H9 (cell line): ENCODE measurements at regions not wholly inside any gene's neighbourhood (a gene's known extent, or its start where the extent isn't known, plus 50 kb on each side); places are given as distances from the start of the nearest gene placed in this dataset.

Experiments
- DNase-seq: peaks from one replicate; pipeline ENCODE4 v3.0.0-alpha.2; 2017
- H2AFZ ChIP-seq: one replicate; pipeline ENCODE4 v1.6.1; 2013; ENCODE audit warnings: mild to moderate bottlenecking, low read length, control low read depth, moderate library complexity
- H2AK5ac ChIP-seq: 2 replicates; pipeline ENCODE4 v1.6.1; 2013; ENCODE audit warnings: low read length, control low read depth, mixed read lengths; ENCODE audit not compliant: insufficient read length
- H2BK120ac ChIP-seq: one replicate; pipeline ENCODE4 v1.6.1; 2013; ENCODE audit warnings: low read depth, mild to moderate bottlenecking, low read length, control low read depth, inconsistent platforms; ENCODE audit not compliant: poor library complexity, severe bottlenecking
- H2BK12ac ChIP-seq: 2 replicates; pipeline ENCODE4 v1.6.1; 2013; ENCODE audit warnings: low read length, control low read depth, mixed read lengths, low read depth; ENCODE audit not compliant: insufficient read length
- H2BK15ac ChIP-seq: 2 replicates; pipeline ENCODE4 v1.6.1; 2013; ENCODE audit warnings: low read depth, low read length, control low read depth
- H2BK20ac ChIP-seq: one replicate; pipeline ENCODE4 v1.6.1; 2013; ENCODE audit warnings: low read depth, mild to moderate bottlenecking, low read length, control low read depth, inconsistent platforms; ENCODE audit not compliant: poor library complexity, severe bottlenecking
- H2BK5ac ChIP-seq: 2 replicates; pipeline ENCODE4 v1.6.1; 2013; ENCODE audit warnings: low read length, control low read depth, mixed read lengths; ENCODE audit not compliant: insufficient read length
- H3K14ac ChIP-seq: 2 replicates; pipeline ENCODE4 v1.6.1; 2013; ENCODE audit warnings: low read length, control low read depth; ENCODE audit not compliant: insufficient read depth
- H3K18ac ChIP-seq: 2 replicates; pipeline ENCODE4 v1.6.1; 2013; ENCODE audit warnings: low read depth, mild to moderate bottlenecking, mixed read lengths, low read length, control low read depth; ENCODE audit not compliant: insufficient read length
- H3K23ac ChIP-seq: 2 replicates; pipeline ENCODE4 v1.6.1; 2013; ENCODE audit warnings: low read length, control low read depth, mixed read lengths, low read depth; ENCODE audit not compliant: insufficient read length
- H3K23me2 ChIP-seq: 2 replicates; pipeline ENCODE4 v1.6.1; 2013; ENCODE audit warnings: low read depth, mild to moderate bottlenecking, mixed read lengths, low read length, control low read depth; ENCODE audit not compliant: insufficient read length, poor library complexity, severe bottlenecking
- H3K27ac ChIP-seq: 2 replicates; pipeline ENCODE4 v1.5.1; 2013; ENCODE audit warnings: low read length, control low read depth, mixed read lengths, low read depth; ENCODE audit not compliant: insufficient read length
- H3K27me3 ChIP-seq: 2 replicates; pipeline ENCODE4 v1.6.1; 2013; ENCODE audit warnings: low read length, control low read depth, inconsistent platforms; ENCODE audit not compliant: insufficient read depth
- H3K4ac ChIP-seq: 2 replicates; pipeline ENCODE4 v1.6.1; 2013; ENCODE audit warnings: low read depth, mild to moderate bottlenecking, control low read depth, inconsistent platforms, low read length, moderate library complexity
- H3K4me1 ChIP-seq: 2 replicates; pipeline ENCODE4 v1.6.1; 2013; ENCODE audit warnings: low read length, control low read depth, inconsistent platforms; ENCODE audit not compliant: insufficient read depth
- H3K4me2 ChIP-seq: 2 replicates; pipeline ENCODE4 v1.6.1; 2013; ENCODE audit warnings: low read length, control low read depth, mixed read lengths; ENCODE audit not compliant: insufficient read length, insufficient read depth
- H3K56ac ChIP-seq: 2 replicates; pipeline ENCODE4 v1.6.1; 2013; ENCODE audit warnings: low read depth, mild to moderate bottlenecking, mixed read lengths, low read length, control low read depth; ENCODE audit not compliant: insufficient read length
- H3K79me1 ChIP-seq: 2 replicates; pipeline ENCODE4 v1.6.1; 2013; ENCODE audit warnings: low read depth, mild to moderate bottlenecking, moderate library complexity, low read length, control low read depth, inconsistent platforms; ENCODE audit not compliant: insufficient read depth, poor library complexity, severe bottlenecking
- H3K79me2 ChIP-seq: 2 replicates; pipeline ENCODE4 v1.6.1; 2013; ENCODE audit warnings: low read length, control low read depth, inconsistent platforms; ENCODE audit not compliant: insufficient read depth
- H3K9ac ChIP-seq: 2 replicates; pipeline ENCODE4 v1.6.1; 2013; ENCODE audit warnings: low read length, control low read depth, mixed read lengths; ENCODE audit not compliant: insufficient read length; ENCODE audit errors: extremely low read depth
- H3K9me3 ChIP-seq: one replicate; pipeline ENCODE4 v1.6.1; 2013; ENCODE audit warnings: low read depth, low read length, inconsistent platforms; ENCODE audit not compliant: control insufficient read depth
- H3T11ph ChIP-seq: one replicate; pipeline ENCODE4 v1.6.1; 2013; ENCODE audit warnings: mild to moderate bottlenecking, low read length, control low read depth, inconsistent platforms
- H4K20me1 ChIP-seq: one replicate; pipeline ENCODE4 v1.6.1; 2013; ENCODE audit not compliant: control insufficient read depth, insufficient read length, insufficient read depth
- H4K5ac ChIP-seq: 2 replicates; pipeline ENCODE4 v1.6.1; 2013; ENCODE audit warnings: low read depth, mild to moderate bottlenecking, mixed read lengths, low read length, control low read depth; ENCODE audit not compliant: insufficient read length
- H4K8ac ChIP-seq: replicated peaks from 2 replicates; pipeline ENCODE4 v1.6.1; 2013; ENCODE audit warnings: low read length, control low read depth, mixed read lengths, low read depth; ENCODE audit not compliant: insufficient read length
- H4K91ac ChIP-seq: 2 replicates; pipeline ENCODE4 v1.6.1; 2013; ENCODE audit warnings: low read depth, mild to moderate bottlenecking, moderate library complexity, mixed read lengths, low read length, control low read depth; ENCODE audit not compliant: insufficient read length
- H3K27ac Mint-ChIP-seq, 3 experiments: 2 replicates in 2 of 3; 3 replicates in 1 of 3; pipeline ENCODE4 v1.8.0; 2020 to 2021; ENCODE audit warnings: mixed read lengths in 3 of 3, mild to moderate bottlenecking in 1 of 3, moderate library complexity in 1 of 3
- H3K27me3 Mint-ChIP-seq: 2 replicates; pipeline ENCODE4 v1.8.0; 2021; ENCODE audit warnings: low read depth, mild to moderate bottlenecking, moderate library complexity, mixed read lengths
- H3K36me3 Mint-ChIP-seq, 3 experiments: 2 replicates in 2 of 3; 3 replicates in 1 of 3; pipeline ENCODE4 v1.8.0; 2020 to 2021; ENCODE audit warnings: low read depth in 3 of 3, mixed read lengths in 3 of 3; ENCODE audit not compliant: insufficient read depth in 1 of 3
- H3K4me1 Mint-ChIP-seq, 2 experiments: 2 replicates each; pipeline ENCODE4 v1.8.0; 2020; ENCODE audit warnings: mixed read lengths in 2 of 2
- H3K4me3 Mint-ChIP-seq, 2 experiments: 2 replicates in 1 of 2; 3 replicates in 1 of 2; pipeline ENCODE4 v1.8.0; 2020 to 2021; ENCODE audit warnings: mild to moderate bottlenecking in 2 of 2, mixed read lengths in 2 of 2, moderate library complexity in 1 of 2
- H3K9me3 Mint-ChIP-seq, 2 experiments: 2 replicates in 1 of 2; 3 replicates in 1 of 2; pipeline ENCODE4 v1.8.0; 2020; ENCODE audit warnings: mild to moderate bottlenecking in 2 of 2, mixed read lengths in 2 of 2, moderate library complexity in 1 of 2
- CTCF ChIP-seq: fragments of 200-600 bp; sonication (generic); conservative IDR thresholded peaks from 3 replicates; pipeline ENCODE4 v1.8.0; 2021; ENCODE audit warnings: antibody characterized with exemption, mild to moderate bottlenecking
- WGBS: extraction: QIAGEN DNeasy Blood & Tissue Kit; methylation state at CpG from one replicate; pipeline ENCODE4 v1.1.7; 2013; ENCODE audit warnings: missing lambda C conversion rate, low lambda C conversion rate, mixed read lengths; ENCODE audit not compliant: insufficient read length; ENCODE audit errors: extremely low coverage; 5-methylcytosine and 5-hydroxymethylcytosine counted together

- no peak for DNase-seq
- no peaks in the 10 kb centered on the region for H3K79me2 ChIP-seq
- H3K56ac ChIP-seq = no peak overlapping the region
- H3K9me3 ChIP-seq = no peaks in the 10 kb centered on the region
- no peak overlapping the region for H2BK12ac ChIP-seq
- Mint-ChIP-seq H3K27ac (no peak overlapping the region), H3K4me1 (peaks cover 11% of the 10 kb centered on the region in 2 experiments), H3K27me3 (peaks cover 9% of the 10 kb centered on the region), H3K36me3 (0 out of 7 replicates have a peak, but pooled peaks cover 0 to 5% (median 0%) of the 10 kb centered on the region in 3 experiments), H3K9me3 (peaks cover 0 to 4% of the 10 kb centered on the region in 2 experiments; a peak in 2 of 5 replicates), H3K4me3 (no peak overlapping the region)
- H3K23ac ChIP-seq = no peak overlapping the region
- no peak overlapping the region for H2AK5ac ChIP-seq
- no peak overlapping the region for H4K91ac ChIP-seq
- no peak overlapping the region for H2BK5ac ChIP-seq
- no peak overlapping the region for H3K27ac ChIP-seq
- no peak overlapping the region for H2BK20ac ChIP-seq
- no peak overlapping the region for H4K5ac ChIP-seq
- no peak overlapping the region for H3K9ac ChIP-seq
- H4K8ac ChIP-seq = no peak overlapping the region
- H3K4me2 ChIP-seq = no peak overlapping the region
- H3K23me2 ChIP-seq = no peaks in the 10 kb centered on the region
- no peak overlapping the region for H3K4ac ChIP-seq
- no peak overlapping the region for H3K14ac ChIP-seq
- no peaks in the 10 kb centered on the region for H4K20me1 ChIP-seq
- H3K79me1 ChIP-seq = no peaks in the 10 kb centered on the region
- no peaks in the 10 kb centered on the region for H3K4me1 ChIP-seq
- no peak overlapping the region for H3K18ac ChIP-seq
- no peak overlapping the region for H3T11ph ChIP-seq
- TF ChIP-seq CTCF = no peak
- no CpG with 5 or more reads among the region's 1 CpG for WGBS
- H2BK15ac ChIP-seq = no peak overlapping the region
- H3K27me3 ChIP-seq = no peaks in the 10 kb centered on the region
- H2AFZ ChIP-seq = no peak overlapping the region
- no peak overlapping the region for H2BK120ac ChIP-seq
Measured at GRCh38 chrX:858542-859078, 228.0 kb downstream of the SHOX start.
